Activated T-helper 2 cell treated with anti-CD3 and anti-CD28 coated beads, Interferon-gamma antibody, Interleukin-2, Interleukin-4, amounts not matched to agents 10 μg/mL and 5 μg/mL and 100 μg/mL, durations not matched to agents 14 hours and 24 hours and 36 hours (primary cell): ENCODE measurements at regions not wholly inside any gene's neighbourhood (a gene's known extent, or its start where the extent isn't known, plus 50 kb on each side); places are given as distances from the start of the nearest gene placed in this dataset.

Source experiments
- DNase-seq: peaks from one replicate; pipeline ENCODE4 v3.0.0; 2021; ENCODE audit warnings: low spot score
- H3K27ac Mint-ChIP-seq: one replicate; pipeline ENCODE4 v1.8.0; 2021; ENCODE audit warnings: mixed read lengths
- H3K27me3 Mint-ChIP-seq: one replicate; pipeline ENCODE4 v1.8.0; 2021; ENCODE audit warnings: low read depth, mixed read lengths
- H3K36me3 Mint-ChIP-seq: one replicate; pipeline ENCODE4 v1.8.0; 2021; ENCODE audit warnings: low read depth, mixed read lengths
- H3K4me1 Mint-ChIP-seq: one replicate; pipeline ENCODE4 v1.8.0; 2021; ENCODE audit warnings: low read depth, mixed read lengths
- H3K4me3 Mint-ChIP-seq: one replicate; pipeline ENCODE4 v1.8.0; 2021; ENCODE audit warnings: low read depth, mild to moderate bottlenecking, moderate library complexity, mixed read lengths
- H3K9me3 Mint-ChIP-seq: one replicate; pipeline ENCODE4 v1.8.0; 2021; ENCODE audit warnings: mixed read lengths
- intact Hi-C: fragments of 100-400 bp; cut with micrococcal nuclease; formaldehyde crosslinking; loops from one replicate; pipeline ENCODE4 v1.15.1; 2023

DNA sequence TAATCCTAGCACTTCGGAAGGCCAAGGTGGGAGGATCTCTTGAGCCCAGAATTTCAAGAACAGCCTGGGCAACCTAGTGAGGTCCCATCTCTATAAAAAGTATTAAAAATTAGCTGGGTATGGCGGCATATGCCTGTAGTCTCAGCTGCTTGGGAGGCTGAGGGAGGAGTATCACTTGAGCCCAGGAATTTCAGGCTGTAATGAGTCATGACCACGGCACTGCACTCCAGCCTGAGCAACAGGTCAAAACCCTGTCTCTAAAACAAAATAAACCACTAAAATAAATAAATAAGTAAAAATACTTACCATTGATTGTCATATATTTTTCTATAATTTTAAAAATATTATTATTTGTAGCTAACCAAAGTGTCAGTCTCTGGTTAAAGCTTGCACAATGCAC lies 315.6 kb upstream of the SMIM31 start:
- Mint-ChIP-seq H3K27ac (no peak overlapping the region), H3K4me1 (no peaks in the 10 kb centered on the region), H3K27me3 (no peaks in the 10 kb centered on the region), H3K4me3 (no peak overlapping the region), H3K36me3 (no peaks in the 10 kb centered on the region), H3K9me3 (no peaks in the 10 kb centered on the region)
- intact Hi-C loops = no loop called here
- no peak for DNase-seq

DNA sequence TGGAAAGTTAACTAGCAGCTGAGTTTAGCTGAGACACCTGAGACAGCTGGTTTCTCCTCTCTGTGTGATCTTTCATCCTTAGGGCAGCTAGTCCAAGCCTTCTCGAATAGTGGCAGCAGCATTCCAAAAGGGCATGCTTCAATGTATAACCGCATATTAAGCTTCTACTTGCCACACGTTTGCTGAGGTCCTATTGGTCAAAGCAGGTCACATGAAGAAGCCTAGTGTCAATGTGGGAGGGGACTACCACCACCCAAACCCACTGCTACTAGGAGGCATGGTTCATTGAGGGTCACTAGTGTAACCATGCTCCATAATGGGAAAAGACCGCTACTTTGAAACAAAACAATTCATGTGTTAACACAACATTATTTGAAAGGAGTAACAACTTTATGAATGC lies 314.9 kb upstream of the SMIM31 start:
- Mint-ChIP-seq H3K4me1 (no peaks in the 10 kb centered on the region), H3K9me3 (no peaks in the 10 kb centered on the region), H3K36me3 (no peaks in the 10 kb centered on the region), H3K4me3 (no peak overlapping the region), H3K27ac (no peak overlapping the region), H3K27me3 (no peaks in the 10 kb centered on the region)
- intact Hi-C loops = no loop called here
- no peak for DNase-seq

DNA sequence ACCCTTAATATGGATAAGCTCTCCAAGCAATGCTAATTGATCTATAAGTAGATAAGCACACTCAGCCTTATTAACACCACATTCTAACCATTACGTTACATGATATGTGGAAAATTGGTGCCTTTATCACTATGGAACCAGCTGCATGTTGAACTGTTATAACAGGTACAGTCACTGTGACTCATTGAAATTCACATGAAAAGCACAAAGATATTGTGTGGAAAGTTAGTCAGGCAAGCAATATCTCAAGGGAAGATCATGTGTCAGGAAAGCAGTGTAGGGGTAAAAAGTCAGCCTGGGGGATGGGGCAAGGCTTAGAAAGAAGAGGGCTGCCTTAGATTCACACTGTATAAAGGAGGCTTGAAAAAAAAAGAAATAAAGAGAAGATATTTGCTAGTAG lies 313.7 kb upstream of the SMIM31 start:
- intact Hi-C loops = no loop called here
- H3K4me3 Mint-ChIP-seq = no peak overlapping the region
- H3K27ac Mint-ChIP-seq = no peak overlapping the region

DNA sequence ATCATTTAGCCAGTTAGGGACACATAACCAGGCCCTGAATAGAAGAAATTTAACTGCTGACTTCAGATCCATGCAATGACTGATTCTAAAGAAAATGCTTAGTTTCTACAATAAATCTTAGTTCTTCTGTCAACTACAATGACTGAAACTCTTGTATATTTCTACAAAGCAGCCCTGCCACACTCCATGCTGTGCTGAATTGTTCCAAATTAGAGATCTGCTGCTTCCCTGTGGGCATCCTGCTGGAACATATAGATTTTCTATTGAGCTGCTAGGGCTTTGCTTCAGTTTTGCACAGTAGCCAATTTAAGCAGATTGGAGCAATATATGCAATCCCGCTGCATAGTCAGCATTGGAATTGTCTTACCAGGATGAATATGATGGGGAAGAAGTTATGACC lies 312.8 kb upstream of the SMIM31 start:
- no peak overlapping the region for H3K4me3 Mint-ChIP-seq
- no peaks in the 10 kb centered on the region for H3K9me3 Mint-ChIP-seq
- no peak overlapping the region for H3K27ac Mint-ChIP-seq
- intact Hi-C loops = no loop called here
- no peaks in the 10 kb centered on the region for H3K4me1 Mint-ChIP-seq
- H3K27me3 Mint-ChIP-seq = no peaks in the 10 kb centered on the region
- no peaks in the 10 kb centered on the region for H3K36me3 Mint-ChIP-seq
- DNase-seq = no peak

More for the DNA sequence above, 313.7 kb upstream of the SMIM31 start:
- no peaks in the 10 kb centered on the region for H3K36me3 Mint-ChIP-seq
- no peaks in the 10 kb centered on the region for H3K4me1 Mint-ChIP-seq
- H3K9me3 Mint-ChIP-seq = no peaks in the 10 kb centered on the region
- no peaks in the 10 kb centered on the region for H3K27me3 Mint-ChIP-seq
- DNase-seq = no peak

DNA sequence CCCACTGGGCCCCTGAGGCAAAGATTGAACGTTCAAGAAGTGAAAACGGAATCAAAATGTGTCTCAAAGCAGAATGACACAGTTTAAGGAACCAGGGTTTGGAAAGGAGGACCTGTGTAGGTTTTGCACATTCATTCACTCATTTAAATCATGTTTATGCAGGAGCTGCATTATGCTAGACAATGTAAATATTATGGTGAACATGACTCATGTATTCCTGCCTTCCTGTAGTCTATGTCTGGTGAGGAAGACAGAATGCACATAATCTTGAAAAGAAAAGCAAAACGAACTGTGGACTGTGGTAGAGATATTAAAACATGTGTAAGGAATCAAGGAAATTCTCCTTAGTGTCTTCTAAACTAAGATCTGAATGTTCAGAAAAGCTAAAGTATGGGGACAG lies 311.8 kb upstream of the SMIM31 start:
- DNase-seq = no peak
- intact Hi-C loops = no loop called here
- Mint-ChIP-seq H3K27me3 (no peaks in the 10 kb centered on the region), H3K36me3 (no peaks in the 10 kb centered on the region), H3K4me1 (no peaks in the 10 kb centered on the region), H3K4me3 (no peak overlapping the region), H3K9me3 (no peaks in the 10 kb centered on the region), H3K27ac (no peak overlapping the region)

DNA sequence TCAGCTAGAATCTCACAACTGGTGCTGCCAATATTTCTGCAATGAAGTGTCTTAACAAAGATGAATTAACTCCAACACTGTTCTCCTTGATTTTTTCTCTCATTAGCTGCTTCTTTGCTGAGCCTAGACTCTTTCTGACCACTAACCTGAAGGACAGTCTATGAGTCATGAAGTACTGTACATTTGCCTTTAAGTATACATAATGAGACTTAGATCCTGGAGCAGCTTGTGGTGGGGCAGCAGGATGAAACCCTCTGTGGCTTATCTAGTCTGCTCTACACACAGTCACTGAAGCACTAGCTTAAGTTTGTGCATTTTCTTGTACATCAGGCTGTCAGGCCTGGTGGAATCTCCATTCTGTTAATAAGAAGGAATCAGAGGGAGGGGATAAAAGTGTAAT lies 307.4 kb upstream of the SMIM31 start:
- Mint-ChIP-seq H3K4me1 (no peaks in the 10 kb centered on the region), H3K36me3 (no peaks in the 10 kb centered on the region), H3K27ac (no peak overlapping the region), H3K27me3 (no peaks in the 10 kb centered on the region), H3K9me3 (no peaks in the 10 kb centered on the region), H3K4me3 (no peak overlapping the region)
- intact Hi-C loops = no loop called here
- DNase-seq = no peak

GRCh38 chr4:164461901-164462300 lies 292.0 kb upstream of the SMIM31 start:
- no peak overlapping the region for H3K4me3 Mint-ChIP-seq
- DNase-seq = no peak
- H3K36me3 Mint-ChIP-seq = no peaks in the 10 kb centered on the region
- H3K27ac Mint-ChIP-seq = no peak overlapping the region
- H3K27me3 Mint-ChIP-seq = no peaks in the 10 kb centered on the region
- intact Hi-C loops = no loop called here
- H3K9me3 Mint-ChIP-seq = peaks cover 3% of the 10 kb centered on the region
- H3K4me1 Mint-ChIP-seq = no peaks in the 10 kb centered on the region

DNA sequence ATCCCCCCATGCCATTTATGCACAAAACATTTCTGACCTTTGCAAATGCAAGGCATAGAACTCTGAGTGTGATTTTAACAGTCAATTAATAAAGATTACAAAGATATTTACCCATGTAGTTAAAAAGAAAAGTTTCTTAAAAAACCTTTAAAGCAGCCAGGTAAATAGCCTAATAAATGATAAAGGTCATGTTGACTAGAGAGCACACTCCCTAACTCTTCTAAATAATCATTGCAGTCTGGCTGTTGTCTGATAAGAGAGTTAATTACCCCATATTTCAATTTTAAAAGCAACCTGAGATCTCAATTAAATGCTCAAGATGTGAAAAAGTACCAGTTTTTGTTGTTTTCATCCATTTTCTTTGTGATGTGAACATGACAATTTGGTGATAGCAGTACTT lies 291.5 kb upstream of the SMIM31 start:
- no peak overlapping the region for H3K27ac Mint-ChIP-seq
- H3K36me3 Mint-ChIP-seq = no peaks in the 10 kb centered on the region
- DNase-seq = no peak
- H3K4me1 Mint-ChIP-seq = no peaks in the 10 kb centered on the region
- H3K27me3 Mint-ChIP-seq = no peaks in the 10 kb centered on the region
- intact Hi-C loops = no loop called here
- no peak overlapping the region for H3K4me3 Mint-ChIP-seq
- H3K9me3 Mint-ChIP-seq = peaks cover 3% of the 10 kb centered on the region

DNA sequence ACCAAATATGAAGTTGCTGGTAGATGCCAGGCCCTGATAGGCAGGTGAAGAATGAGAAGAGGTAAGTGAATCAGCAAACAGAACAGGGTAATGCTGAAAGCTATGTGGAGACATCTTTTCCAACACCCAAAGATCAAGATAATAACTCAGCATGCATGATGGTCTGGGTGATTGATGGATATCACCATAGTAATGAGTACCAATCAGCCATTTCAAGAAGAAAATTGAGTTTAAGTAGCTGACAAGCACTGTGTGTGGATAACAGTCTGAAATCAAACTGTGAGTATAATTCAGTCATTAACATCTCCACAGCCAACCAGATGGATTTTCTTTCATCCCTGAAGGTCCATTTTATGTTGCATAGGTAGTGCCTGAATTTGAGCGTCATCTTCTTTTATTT lies 289.6 kb upstream of the SMIM31 start:
- no peaks in the 10 kb centered on the region for H3K4me1 Mint-ChIP-seq
- intact Hi-C loops = no loop called here
- no peaks in the 10 kb centered on the region for H3K36me3 Mint-ChIP-seq
- no peak overlapping the region for H3K27ac Mint-ChIP-seq
- no peak for DNase-seq
- H3K9me3 Mint-ChIP-seq = no peaks in the 10 kb centered on the region
- H3K27me3 Mint-ChIP-seq = no peaks in the 10 kb centered on the region
- H3K4me3 Mint-ChIP-seq = no peak overlapping the region

GRCh38 chr4:164467493-164467892 lies 286.4 kb upstream of the SMIM31 start:
- DNase-seq = no peak
- Mint-ChIP-seq H3K4me1 (no peaks in the 10 kb centered on the region), H3K27me3 (no peaks in the 10 kb centered on the region), H3K9me3 (no peaks in the 10 kb centered on the region), H3K27ac (no peak overlapping the region), H3K4me3 (no peak overlapping the region), H3K36me3 (no peaks in the 10 kb centered on the region)
- intact Hi-C loops = no loop called here

DNA sequence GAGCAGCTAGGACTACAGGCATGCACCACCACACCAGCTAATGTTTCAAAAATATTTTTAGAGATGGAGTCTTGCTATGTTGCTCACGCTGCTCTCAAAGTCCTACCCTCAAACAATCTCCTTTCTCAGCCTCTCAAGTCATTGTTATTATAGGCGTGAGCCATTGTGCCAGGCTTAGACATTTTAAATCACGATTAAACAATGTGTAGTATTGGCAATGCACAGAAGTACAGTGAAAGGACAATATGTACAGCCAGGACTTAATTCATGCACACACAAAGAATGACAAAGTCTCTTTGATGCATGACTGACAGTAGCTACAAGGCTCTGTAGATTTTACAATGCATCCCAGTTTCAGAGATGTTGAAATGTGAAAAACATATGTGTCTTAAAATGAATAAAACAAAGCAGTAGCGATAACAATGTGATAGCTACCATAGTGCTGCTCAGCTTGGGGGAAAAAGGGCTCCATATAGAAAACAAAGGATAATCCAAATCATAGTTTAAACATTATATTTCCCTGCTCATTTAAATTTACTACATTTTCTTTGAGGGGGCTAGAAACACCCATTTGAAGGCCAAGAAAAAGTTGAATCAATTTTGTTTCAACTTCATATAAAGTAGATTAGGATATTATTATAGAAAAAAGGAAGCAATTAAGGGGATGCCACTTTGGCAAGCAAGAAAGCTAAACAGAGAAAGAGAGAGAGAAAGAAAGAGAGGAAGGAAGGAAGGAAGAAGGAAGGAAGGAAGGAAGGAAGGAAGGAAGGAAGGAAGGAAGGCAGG lies 272.4 kb upstream of the SMIM31 start:
- Mint-ChIP-seq H3K4me3 (no peak overlapping the region), H3K27me3 (no peaks in the 10 kb centered on the region), H3K36me3 (no peaks in the 10 kb centered on the region), H3K27ac (no peak overlapping the region), H3K9me3 (no peaks in the 10 kb centered on the region), H3K4me1 (no peaks in the 10 kb centered on the region)
- intact Hi-C loops = no loop called here
- DNase-seq = no peak

GRCh38 chr4:164482092-164482404 lies 271.9 kb upstream of the SMIM31 start:
- Mint-ChIP-seq H3K9me3 (no peaks in the 10 kb centered on the region), H3K27ac (no peak overlapping the region), H3K27me3 (no peaks in the 10 kb centered on the region), H3K36me3 (no peaks in the 10 kb centered on the region), H3K4me1 (no peaks in the 10 kb centered on the region), H3K4me3 (no peak overlapping the region)
- intact Hi-C loops = no loop called here
- DNase-seq = no peak

GRCh38 chr4:164482758-164483157 lies 271.2 kb upstream of the SMIM31 start:
- no peaks in the 10 kb centered on the region for H3K9me3 Mint-ChIP-seq
- intact Hi-C loops = no loop called here
- H3K4me1 Mint-ChIP-seq = no peaks in the 10 kb centered on the region
- no peak for DNase-seq
- H3K27me3 Mint-ChIP-seq = no peaks in the 10 kb centered on the region
- H3K27ac Mint-ChIP-seq = no peak overlapping the region
- no peak overlapping the region for H3K4me3 Mint-ChIP-seq
- H3K36me3 Mint-ChIP-seq = no peaks in the 10 kb centered on the region

DNA sequence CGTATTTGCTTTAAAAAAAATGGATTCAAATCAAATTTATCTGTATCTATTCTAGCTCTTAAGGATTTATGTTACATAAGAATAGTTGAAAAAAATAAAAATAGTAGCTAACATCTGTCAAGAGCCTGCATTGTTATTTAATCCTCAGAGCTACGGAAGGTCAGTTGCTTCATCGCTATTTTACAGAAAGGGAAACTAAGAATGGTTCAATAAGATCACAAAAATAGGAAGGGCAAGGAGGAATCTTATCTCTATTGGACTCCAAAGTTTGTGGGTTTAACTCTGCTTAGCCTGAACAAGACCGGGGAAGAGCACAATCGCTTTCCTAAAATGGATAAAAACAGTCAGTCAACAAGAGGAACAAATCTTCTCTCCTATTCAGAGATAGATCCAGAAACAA lies 270.2 kb upstream of the SMIM31 start:
- DNase-seq = no peak
- Mint-ChIP-seq H3K27me3 (no peaks in the 10 kb centered on the region), H3K9me3 (no peaks in the 10 kb centered on the region), H3K27ac (no peak overlapping the region), H3K36me3 (no peaks in the 10 kb centered on the region), H3K4me3 (no peak overlapping the region), H3K4me1 (no peaks in the 10 kb centered on the region)
- intact Hi-C loops = no loop called here
